ENCODE measurements at regions not wholly inside any gene's neighbourhood (a gene's known extent, or its start where the extent isn't known, plus 50 kb on each side); places are given as distances from the start of the nearest gene placed in this dataset.

DNA sequence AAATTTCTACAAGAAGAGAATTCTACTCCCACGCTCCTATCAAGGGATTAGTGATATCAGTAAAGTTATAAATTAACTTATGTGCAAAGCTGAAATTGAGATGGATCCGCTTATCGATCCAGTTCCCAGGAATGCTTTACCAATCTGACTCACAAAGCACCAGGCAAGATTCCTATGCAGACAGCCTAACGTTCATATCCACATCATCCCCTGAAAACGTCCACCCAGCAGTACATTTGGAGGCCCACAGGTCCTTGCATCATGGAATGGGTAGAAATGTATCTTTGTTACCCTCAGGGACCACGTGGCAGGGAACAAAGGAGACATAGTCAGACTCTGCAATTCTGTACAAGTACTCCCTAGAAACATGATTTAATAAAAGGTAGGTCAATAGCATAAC, 147.4 kb downstream of the ESM1 start:
- Histone ChIP-seq H3K4me1 (ENCODE audit: control insufficient read depth in 5 of 5, insufficient read depth in 5 of 5, low read length in 5 of 5) (peaks cover 0 to 9% (median 0%) of the 10 kb centered on the region in 5 donors), H3K4me3 (no peak overlapping the region), H3K36me3 (ENCODE audit: control insufficient read depth in 4 of 4, insufficient read depth in 4 of 4, low read length in 4 of 4) (no peaks in the 10 kb centered on the region), H3K9ac (ENCODE audit: insufficient read depth in 1 of 2, low read length in 2 of 2) (no peak overlapping the region), H3K27ac (ENCODE audit: low read depth in 1 of 2, low read length in 1 of 2) (no peak overlapping the region), H3K9me3 (ENCODE audit: control insufficient read depth in 4 of 4, insufficient read depth in 3 of 4, low read length in 3 of 4) (no peaks in the 10 kb centered on the region), H3K27me3 (ENCODE audit: control insufficient read depth in 3 of 3, insufficient read depth in 3 of 3, low read length in 2 of 3) (no peaks in the 10 kb centered on the region)
- DNase-seq (peak in 2 of 3 donors; percentile 17 to 29), ATAC-seq (ENCODE audit: insufficient read depth, low FRiP score) (no peak)
- 87 to 92% methylated on average over 6 of the region's 6 CpGs for WGBS, 2 donors
- TF ChIP-seq, protein P1, sequence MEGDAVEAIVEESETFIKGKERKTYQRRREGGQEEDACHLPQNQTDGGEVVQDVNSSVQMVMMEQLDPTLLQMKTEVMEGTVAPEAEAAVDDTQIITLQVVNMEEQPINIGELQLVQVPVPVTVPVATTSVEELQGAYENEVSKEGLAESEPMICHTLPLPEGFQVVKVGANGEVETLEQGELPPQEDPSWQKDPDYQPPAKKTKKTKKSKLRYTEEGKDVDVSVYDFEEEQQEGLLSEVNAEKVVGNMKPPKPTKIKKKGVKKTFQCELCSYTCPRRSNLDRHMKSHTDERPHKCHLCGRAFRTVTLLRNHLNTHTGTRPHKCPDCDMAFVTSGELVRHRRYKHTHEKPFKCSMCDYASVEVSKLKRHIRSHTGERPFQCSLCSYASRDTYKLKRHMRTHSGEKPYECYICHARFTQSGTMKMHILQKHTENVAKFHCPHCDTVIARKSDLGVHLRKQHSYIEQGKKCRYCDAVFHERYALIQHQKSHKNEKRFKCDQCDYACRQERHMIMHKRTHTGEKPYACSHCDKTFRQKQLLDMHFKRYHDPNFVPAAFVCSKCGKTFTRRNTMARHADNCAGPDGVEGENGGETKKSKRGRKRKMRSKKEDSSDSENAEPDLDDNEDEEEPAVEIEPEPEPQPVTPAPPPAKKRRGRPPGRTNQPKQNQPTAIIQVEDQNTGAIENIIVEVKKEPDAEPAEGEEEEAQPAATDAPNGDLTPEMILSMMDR (IDR thresholded peaks at IDR 0.05; ENCODE audit: control extremely low read depth, extremely low read depth), result no peak

DNA sequence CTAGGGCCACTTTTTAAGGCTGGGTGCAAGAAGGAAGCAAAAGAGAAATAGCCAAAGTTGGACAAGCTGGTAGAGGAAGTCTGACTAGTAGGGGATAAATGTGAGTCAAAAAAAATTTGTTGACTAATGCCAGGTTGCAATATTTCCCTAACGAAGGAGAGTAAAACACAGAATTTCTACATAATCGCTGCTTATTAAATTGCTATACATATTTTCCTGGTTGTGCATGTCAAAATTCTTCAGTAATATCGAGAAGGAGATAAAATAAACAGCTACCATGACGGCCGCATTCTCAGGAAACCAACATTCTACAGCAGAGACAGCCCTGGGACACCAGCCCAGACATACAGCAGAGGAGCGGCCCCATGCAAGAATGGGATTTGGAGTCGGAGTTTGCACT, 148.3 kb downstream of the ESM1 start:
- DNase-seq (no peak), ATAC-seq (ENCODE audit: insufficient read depth, low FRiP score) (no peak)
- 44 to 62% methylated on average over 7 of the region's 7 CpGs for WGBS, 2 donors
- Histone ChIP-seq H3K9ac (ENCODE audit: insufficient read depth in 1 of 2, low read length in 2 of 2) (no peak overlapping the region), H3K4me1 (ENCODE audit: control insufficient read depth in 5 of 5, insufficient read depth in 5 of 5, low read length in 5 of 5) (peaks cover 0 to 9% (median 0%) of the 10 kb centered on the region in 5 donors), H3K27ac (ENCODE audit: low read depth in 1 of 2, low read length in 1 of 2) (no peak overlapping the region), H3K36me3 (ENCODE audit: control insufficient read depth in 4 of 4, insufficient read depth in 4 of 4, low read length in 4 of 4) (no peaks in the 10 kb centered on the region), H3K4me3 (no peak overlapping the region), H3K27me3 (ENCODE audit: control insufficient read depth in 3 of 3, insufficient read depth in 3 of 3, low read length in 2 of 3) (no peaks in the 10 kb centered on the region), H3K9me3 (ENCODE audit: control insufficient read depth in 4 of 4, insufficient read depth in 3 of 4, low read length in 3 of 4) (no peaks in the 10 kb centered on the region)
- TF ChIP-seq, protein P1 (IDR thresholded peaks at IDR 0.05; ENCODE audit: control extremely low read depth, extremely low read depth), result no peak

DNA sequence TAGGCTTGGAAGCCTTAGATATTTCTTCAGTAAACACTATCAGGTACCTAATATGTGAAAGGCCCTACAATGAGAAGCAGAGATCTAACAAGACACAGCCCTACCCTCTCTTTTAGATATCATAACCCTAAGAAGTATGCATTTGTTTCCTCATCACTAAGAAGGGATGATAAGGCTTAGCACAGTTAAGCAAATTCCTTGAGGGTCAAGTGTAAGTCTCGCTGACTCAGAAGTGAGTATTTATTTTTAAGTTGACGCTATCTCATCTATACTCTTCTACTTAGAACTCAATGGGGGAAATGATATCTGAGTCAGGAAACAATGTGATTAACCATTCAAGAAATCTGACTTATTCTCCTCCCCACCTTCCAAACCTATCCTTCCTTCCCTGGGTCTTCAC, 149.7 kb downstream of the ESM1 start:
- Histone ChIP-seq H3K4me3 (no peak overlapping the region), H3K36me3 (ENCODE audit: control insufficient read depth in 4 of 4, insufficient read depth in 4 of 4, low read length in 4 of 4) (no peaks in the 10 kb centered on the region), H3K9ac (ENCODE audit: insufficient read depth in 1 of 2, low read length in 2 of 2) (no peak overlapping the region), H3K9me3 (ENCODE audit: control insufficient read depth in 4 of 4, insufficient read depth in 3 of 4, low read length in 3 of 4) (no peaks in the 10 kb centered on the region), H3K27me3 (ENCODE audit: control insufficient read depth in 3 of 3, insufficient read depth in 3 of 3, low read length in 2 of 3) (no peaks in the 10 kb centered on the region), H3K4me1 (ENCODE audit: control insufficient read depth in 5 of 5, insufficient read depth in 5 of 5, low read length in 5 of 5) (peaks cover 0 to 9% (median 0%) of the 10 kb centered on the region in 5 donors), H3K27ac (ENCODE audit: low read depth in 1 of 2, low read length in 1 of 2) (no peak overlapping the region)
- TF ChIP-seq, protein P1 (IDR thresholded peaks at IDR 0.05; ENCODE audit: control extremely low read depth, extremely low read depth), result no peak
- ATAC-seq (ENCODE audit: insufficient read depth, low FRiP score) (peak; percentile 58), DNase-seq (no peak)
- 76 to 90% methylated on average over 2 of the region's 2 CpGs for WGBS, 2 donors

All from lung (tissue), 11 donors.